ENCODE measurements at regions not wholly inside any gene's neighbourhood (a gene's known extent, or its start where the extent isn't known, plus 50 kb on each side); places are given as distances from the start of the nearest gene placed in this dataset.

DNA sequence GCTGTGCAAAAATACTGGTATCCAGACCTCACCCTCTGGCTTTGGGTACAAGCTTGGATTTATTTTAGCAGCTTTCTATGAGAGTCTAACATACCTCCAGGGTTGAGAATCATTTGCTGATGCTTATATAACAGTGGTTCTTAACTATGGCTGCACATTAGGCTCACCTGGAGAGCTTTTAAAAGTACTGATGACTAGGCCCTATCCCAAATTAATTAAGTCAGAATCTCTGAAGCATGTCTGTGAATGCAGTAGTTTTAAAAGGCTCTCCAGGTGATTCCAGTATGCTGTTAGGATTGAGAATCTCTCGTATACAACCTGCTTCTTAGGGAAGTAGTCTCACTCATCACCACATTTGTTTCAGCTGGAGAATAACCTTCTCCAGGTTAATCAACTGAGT, 99.2 kb downstream of the PDHA2 start:
- no peak overlapping the region for H3K27ac ChIP-seq (ENCODE audit: insufficient read depth, low read length)
- H3K27me3 ChIP-seq (ENCODE audit: control insufficient read depth, insufficient read depth, low read length), result no peaks in the 10 kb centered on the region
- H3K4me2 ChIP-seq (ENCODE audit: low read depth, low read length), result no peak overlapping the region
- H2BK15ac ChIP-seq (ENCODE audit: low read depth, low read length), result no peak overlapping the region
- no peaks in the 10 kb centered on the region for H4K20me1 ChIP-seq (ENCODE audit: insufficient read depth, low read length)
- DNase-seq (no peak), ATAC-seq (ENCODE audit: low read depth) (no peak)
- H2BK20ac ChIP-seq (ENCODE audit: low read depth, low read length), result no peak overlapping the region
- H3K9me1 ChIP-seq (ENCODE audit: insufficient read depth, low read length), result no peaks in the 10 kb centered on the region
- POLR2A ChIA-PET (ENCODE audit: unreplicated experiment), result no interaction called here
- no peak overlapping the region for H3K4ac ChIP-seq (ENCODE audit: low read depth, low read length)
- no peak overlapping the region for H3K14ac ChIP-seq (replicated peaks; ENCODE audit: low read depth, low read length)
- H4K5ac ChIP-seq (ENCODE audit: low read depth, low read length), result no peak overlapping the region
- no peak overlapping the region for H3K23ac ChIP-seq (ENCODE audit: low read depth, low read length)
- in situ Hi-C loops (cut with MboI; ENCODE audit: low sequenced_read_pairs), result no loop called here
- intact Hi-C loops (cut with micrococcal nuclease), result no loop called here
- H4K91ac ChIP-seq (ENCODE audit: insufficient read depth, low read depth, low read length), result no peak overlapping the region
- dilution Hi-C loops (cut with HindIII; ENCODE audit: low sequenced_read_pairs, unreplicated experiment), result no loop called here
- no peaks in the 10 kb centered on the region for H3K36me3 ChIP-seq (ENCODE audit: control insufficient read depth, insufficient read depth, low read length)
- no peaks in the 10 kb centered on the region for H3K9me3 ChIP-seq (ENCODE audit: control insufficient read depth, insufficient read depth, low read length)
- no peak overlapping the region for H2AK5ac ChIP-seq (ENCODE audit: low read depth, low read length)
- no peak overlapping the region for H2AK9ac ChIP-seq (replicated peaks; ENCODE audit: low read depth, low read length, poor library complexity)
- H4K8ac ChIP-seq (ENCODE audit: low read depth in 2 of 2, low read length in 2 of 2), result no peak overlapping the region
- BruUV-seq (replicated peaks), result no TSS peak
- H3K4me1 ChIP-seq (ENCODE audit: control insufficient read depth, insufficient read depth, low read length), result no peaks in the 10 kb centered on the region
- no peak overlapping the region for H3K4me3 ChIP-seq (ENCODE audit: insufficient read depth, low read depth, low read length)
- no peak overlapping the region for H3K9ac ChIP-seq (ENCODE audit: low read depth, low read length)
- H2BK5ac ChIP-seq (ENCODE audit: low read depth, low read length, poor library complexity, severe bottlenecking), result no peak overlapping the region
- CTCF ChIA-PET, result no interaction called here
- H2BK120ac ChIP-seq (ENCODE audit: low read depth, low read length), result no peak overlapping the region
- H3K56ac ChIP-seq (ENCODE audit: extremely low read depth, insufficient read depth, low read length), result no peak overlapping the region
- WGBS, 2 experiments (ENCODE audit: extremely low coverage in 2 of 2, insufficient read length in 1 of 2), result no CpG with 5 or more reads among the region's 1 CpG
- no peak overlapping the region for H3K18ac ChIP-seq (ENCODE audit: low read depth, low read length)
- TF ChIP-seq RAD21 (IDR thresholded peaks at IDR 0.05; ENCODE audit: low read length), result no peak
- no peak for TF ChIP-seq MXI1 (IDR thresholded peaks at IDR 0.05; ENCODE audit: borderline replicate concordance, low read depth, low read length)
- TF ChIP-seq NFE2L2 (IDR thresholded peaks at IDR 0.05; ENCODE audit: low read depth, low read length), result no peak
- TF ChIP-seq ELK1 (IDR thresholded peaks at IDR 0.05; ENCODE audit: borderline replicate concordance, low read depth, low read length), result no peak
- TF ChIP-seq RFX5 (IDR thresholded peaks at IDR 0.05; ENCODE audit: low read depth, low read length), result no peak
- no peak for TF ChIP-seq BHLHE40 (IDR thresholded peaks at IDR 0.05; ENCODE audit: low read depth, low read length)
- TF ChIP-seq CTCF (conservative IDR thresholded peaks at IDR 0.05; ENCODE audit: low read depth, low read length), result no peak
- no peak for TF ChIP-seq FOS (IDR thresholded peaks at IDR 0.05; ENCODE audit: low read depth, low read length)
- TF ChIP-seq MAFK (IDR thresholded peaks at IDR 0.05; ENCODE audit: low read depth, low read length), result no peak
- no peak overlapping the region for H2AFZ ChIP-seq (replicated peaks; ENCODE audit: low read length, poor library complexity)
- no peaks in the 10 kb centered on the region for H3K79me1 ChIP-seq (ENCODE audit: low read depth in 1 of 2, low read length in 2 of 2)
